ENCODE measurements at regions not wholly inside any gene's neighbourhood (a gene's known extent, or its start where the extent isn't known, plus 50 kb on each side); places are given as distances from the start of the nearest gene placed in this dataset.

DNA sequence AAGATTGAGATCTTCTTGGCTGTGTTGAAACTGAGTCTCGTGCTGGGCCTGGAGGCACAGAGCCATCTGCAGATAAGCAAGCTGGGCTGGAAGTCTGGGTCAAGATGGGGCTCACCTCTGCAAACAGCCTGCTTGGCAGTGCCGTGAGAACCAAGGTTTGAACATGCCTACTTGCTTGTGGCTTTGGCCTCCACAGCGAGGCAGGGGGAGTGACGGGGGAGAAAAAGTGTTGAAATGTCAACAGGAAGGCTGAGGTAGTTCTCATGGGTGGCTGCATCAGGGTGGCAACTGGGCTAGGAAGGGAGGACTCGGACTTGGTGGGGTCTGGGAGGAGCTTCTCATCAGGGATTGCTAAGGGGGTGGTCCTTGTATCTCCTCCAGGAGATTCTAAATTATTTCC, 99.7 kb downstream of the THNSL2 start:
- no peak for TF ChIP-seq EZH2 (IDR thresholded peaks at IDR 0.05; ENCODE audit: borderline replicate concordance, low read length)
- TF ChIP-seq, protein P1, sequence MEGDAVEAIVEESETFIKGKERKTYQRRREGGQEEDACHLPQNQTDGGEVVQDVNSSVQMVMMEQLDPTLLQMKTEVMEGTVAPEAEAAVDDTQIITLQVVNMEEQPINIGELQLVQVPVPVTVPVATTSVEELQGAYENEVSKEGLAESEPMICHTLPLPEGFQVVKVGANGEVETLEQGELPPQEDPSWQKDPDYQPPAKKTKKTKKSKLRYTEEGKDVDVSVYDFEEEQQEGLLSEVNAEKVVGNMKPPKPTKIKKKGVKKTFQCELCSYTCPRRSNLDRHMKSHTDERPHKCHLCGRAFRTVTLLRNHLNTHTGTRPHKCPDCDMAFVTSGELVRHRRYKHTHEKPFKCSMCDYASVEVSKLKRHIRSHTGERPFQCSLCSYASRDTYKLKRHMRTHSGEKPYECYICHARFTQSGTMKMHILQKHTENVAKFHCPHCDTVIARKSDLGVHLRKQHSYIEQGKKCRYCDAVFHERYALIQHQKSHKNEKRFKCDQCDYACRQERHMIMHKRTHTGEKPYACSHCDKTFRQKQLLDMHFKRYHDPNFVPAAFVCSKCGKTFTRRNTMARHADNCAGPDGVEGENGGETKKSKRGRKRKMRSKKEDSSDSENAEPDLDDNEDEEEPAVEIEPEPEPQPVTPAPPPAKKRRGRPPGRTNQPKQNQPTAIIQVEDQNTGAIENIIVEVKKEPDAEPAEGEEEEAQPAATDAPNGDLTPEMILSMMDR (IDR thresholded peaks at IDR 0.05; ENCODE audit: low read length) = no peak
